DND-41 (cell line): ENCODE measurements at regions not wholly inside any gene's neighbourhood (a gene's known extent, or its start where the extent isn't known, plus 50 kb on each side); places are given as distances from the start of the nearest gene placed in this dataset.

Source experiments
- ATAC-seq: fragments of 200-7000 bp; cut with Tn5 transposase; 3 replicates; pipeline ENCODE4 v1.9.1; 2021; ENCODE audit warnings: low read depth; ENCODE audit not compliant: insufficient read depth
- DNase-seq: peaks from one replicate; pipeline ENCODE4 v3.0.0-alpha.2; 2020
- H2AFZ ChIP-seq: 2 replicates; pipeline ENCODE4 v1.6.0; 2012; ENCODE audit warnings: low read depth, low read length
- H3K27ac ChIP-seq: 2 replicates; pipeline ENCODE4 v1.5.1; 2012; ENCODE audit warnings: low read length, inconsistent platforms
- H3K27me3 ChIP-seq: fragments of 200-600 bp; sonication (generic); 2 replicates; pipeline ENCODE4 v1.6.0; 2012; ENCODE audit warnings: low read length, mild to moderate bottlenecking, inconsistent platforms; ENCODE audit not compliant: insufficient read depth, poor library complexity
- H3K36me3 ChIP-seq: 2 replicates; pipeline ENCODE4 v1.5.1; 2012; ENCODE audit warnings: low read length, inconsistent platforms; ENCODE audit not compliant: insufficient read depth
- H3K4me1 ChIP-seq: 2 replicates; pipeline ENCODE4 v1.5.1; 2012; ENCODE audit warnings: mild to moderate bottlenecking, low read length; ENCODE audit not compliant: insufficient read depth
- H3K4me2 ChIP-seq: 2 replicates; pipeline ENCODE4 v1.6.0; 2012; ENCODE audit warnings: mild to moderate bottlenecking, moderate library complexity, low read length, inconsistent platforms; ENCODE audit not compliant: insufficient read depth
- H3K4me3 ChIP-seq, 2 experiments: fragments of 200-600 bp in 1 of 2; shearing (Covaris generic) in 1 of 2; 2 replicates each; pipeline ENCODE4 v1.5.1; 2012 to 2016; ENCODE audit warnings: inconsistent platforms in 2 of 2, low read length in 2 of 2, mild to moderate bottlenecking in 2 of 2, low read depth in 1 of 2, moderate library complexity in 1 of 2
- H3K79me2 ChIP-seq: 2 replicates; pipeline ENCODE4 v1.6.0; 2012; ENCODE audit warnings: low read length, inconsistent platforms; ENCODE audit not compliant: insufficient read depth
- H3K9ac ChIP-seq: 2 replicates; pipeline ENCODE4 v1.6.0; 2012; ENCODE audit warnings: low read depth, mild to moderate bottlenecking, inconsistent platforms, low read length, moderate library complexity
- H3K9me3 ChIP-seq: 2 replicates; pipeline ENCODE4 v1.5.1; 2012; ENCODE audit warnings: low read length, moderate library complexity, mild to moderate bottlenecking, inconsistent platforms; ENCODE audit not compliant: insufficient read depth, severe bottlenecking
- H4K20me1 ChIP-seq: 2 replicates; pipeline ENCODE4 v1.6.0; 2012; ENCODE audit warnings: low read length; ENCODE audit not compliant: insufficient read depth
- CTCF ChIP-seq: IDR thresholded peaks from 2 replicates; pipeline ENCODE4 v1.5.1; 2012; ENCODE audit warnings: borderline replicate concordance, low read length, moderate library complexity, mild to moderate bottlenecking; ENCODE audit not compliant: poor library complexity, severe bottlenecking; ENCODE audit errors: extremely low read depth
- EZH2 ChIP-seq: IDR thresholded peaks from 3 replicates; pipeline ENCODE4 v1.6.1; 2012; ENCODE audit warnings: borderline replicate concordance, low read depth, mild to moderate bottlenecking, moderate library complexity, low read length, inconsistent platforms; ENCODE audit not compliant: severe bottlenecking

- H3K79me2 ChIP-seq = no peaks in the 10 kb centered on the region
- no peaks in the 10 kb centered on the region for H3K36me3 ChIP-seq
- no peak for DNase-seq
- no peak for TF ChIP-seq EZH2
- TF ChIP-seq CTCF = no peak
- no peak overlapping the region for H3K9ac ChIP-seq
- H3K4me2 ChIP-seq = no peak overlapping the region
- no peaks in the 10 kb centered on the region for H3K4me1 ChIP-seq
- no peaks in the 10 kb centered on the region for H3K9me3 ChIP-seq
- no peak for ATAC-seq
- H3K4me3 ChIP-seq = no peak overlapping the region
- no peaks in the 10 kb centered on the region for H4K20me1 ChIP-seq
- no peaks in the 10 kb centered on the region for H3K27me3 ChIP-seq
- H3K27ac ChIP-seq = no peak overlapping the region
- H2AFZ ChIP-seq = no peak overlapping the region
Measured at GRCh38 chr4:171759274-171759673, 53.9 kb upstream of the GALNTL6 start.

- no peaks in the 10 kb centered on the region for H3K27me3 ChIP-seq
- no peaks in the 10 kb centered on the region for H3K36me3 ChIP-seq
- no peak overlapping the region for H2AFZ ChIP-seq
- DNase-seq (no peak), ATAC-seq (no peak)
- H4K20me1 ChIP-seq = no peaks in the 10 kb centered on the region
- no peak overlapping the region for H3K4me2 ChIP-seq
- TF ChIP-seq EZH2 (no peak), CTCF (no peak)
- H3K4me3 ChIP-seq = no peak overlapping the region
- H3K79me2 ChIP-seq = no peaks in the 10 kb centered on the region
- H3K9me3 ChIP-seq = no peaks in the 10 kb centered on the region
- H3K9ac ChIP-seq = no peak overlapping the region
- H3K27ac ChIP-seq = no peak overlapping the region
- no peaks in the 10 kb centered on the region for H3K4me1 ChIP-seq
Measured at GRCh38 chr4:171751538-171751937, 61.7 kb upstream of the GALNTL6 start.

- no peak overlapping the region for H3K4me3 ChIP-seq
- ATAC-seq (no peak), DNase-seq (no peak)
- H3K27me3 ChIP-seq = no peaks in the 10 kb centered on the region
- no peaks in the 10 kb centered on the region for H3K4me1 ChIP-seq
- no peak overlapping the region for H2AFZ ChIP-seq
- no peak overlapping the region for H3K27ac ChIP-seq
- H4K20me1 ChIP-seq = no peaks in the 10 kb centered on the region
- no peak overlapping the region for H3K9ac ChIP-seq
- no peak overlapping the region for H3K4me2 ChIP-seq
- H3K36me3 ChIP-seq = no peaks in the 10 kb centered on the region
- TF ChIP-seq EZH2 = no peak
- no peak for TF ChIP-seq CTCF
- H3K9me3 ChIP-seq = no peaks in the 10 kb centered on the region
- no peaks in the 10 kb centered on the region for H3K79me2 ChIP-seq
Measured at GRCh38 chr4:171746418-171746817, 66.8 kb upstream of the GALNTL6 start.

GRCh38 chr4:171742436-171742835 is 70.8 kb upstream of the GALNTL6 start:
- TF ChIP-seq EZH2 (no peak), CTCF (no peak)
- DNase-seq = no peak
- no peak for ATAC-seq

More at GRCh38 chr4:171742436-171742835, 70.8 kb upstream of the GALNTL6 start:
- no peaks in the 10 kb centered on the region for H3K4me1 ChIP-seq
- H3K27ac ChIP-seq = no peak overlapping the region
- H4K20me1 ChIP-seq = no peaks in the 10 kb centered on the region
- H3K79me2 ChIP-seq = no peaks in the 10 kb centered on the region
- no peak overlapping the region for H3K4me2 ChIP-seq
- no peak overlapping the region for H3K4me3 ChIP-seq
- no peaks in the 10 kb centered on the region for H3K9me3 ChIP-seq
- no peak overlapping the region for H3K9ac ChIP-seq
- no peaks in the 10 kb centered on the region for H3K36me3 ChIP-seq
- H3K27me3 ChIP-seq = no peaks in the 10 kb centered on the region
- no peak overlapping the region for H2AFZ ChIP-seq
